SK-N-SH treated with all-trans-retinoic acid at 6 μM for 48 hours (cell line): ENCODE measurements at regions not wholly inside any gene's neighbourhood (a gene's known extent, or its start where the extent isn't known, plus 50 kb on each side); places are given as distances from the start of the nearest gene placed in this dataset.

Source experiments
- ATAC-seq: fragments of 200-7000 bp; cut with Tn5 transposase; 3 replicates; pipeline ENCODE4 v1.9.1; 2020; ENCODE audit warnings: mild to moderate bottlenecking, moderate library complexity
- ARNTL ChIP-seq: fragments of 450-650 bp; formaldehyde crosslinking; IDR thresholded peaks from 2 replicates; pipeline ENCODE4 v1.5.0; 2020; ENCODE audit warnings: low read depth, mild to moderate bottlenecking, moderate library complexity, borderline replicate concordance
- BACH2 ChIP-seq: fragments of 250-450 bp; sonication (Bioruptor Pico); IDR thresholded peaks from 2 replicates; pipeline ENCODE4 v1.9.0; 2021; ENCODE audit warnings: mild to moderate bottlenecking, borderline replicate concordance
- CSDC2 ChIP-seq: fragments of 250-450 bp; sonication (Bioruptor Pico); IDR thresholded peaks from 2 replicates; pipeline ENCODE4 v1.5.0; 2020; ENCODE audit warnings: mild to moderate bottlenecking, moderate library complexity
- ESRRG ChIP-seq: fragments of 250-450 bp; sonication (Bioruptor Pico); IDR thresholded peaks from 2 replicates; pipeline ENCODE4 v1.6.1; 2021; ENCODE audit warnings: mild to moderate bottlenecking
- GLIS3 ChIP-seq: fragments of 250-450 bp; sonication (Bioruptor Pico); IDR thresholded peaks from 2 replicates; pipeline ENCODE4 v1.5.0; 2020; ENCODE audit warnings: mild to moderate bottlenecking, moderate library complexity
- ISL1 ChIP-seq: fragments of 250-450 bp; sonication (Bioruptor Pico); IDR thresholded peaks from 2 replicates; pipeline ENCODE4 v2.1.2; 2022; ENCODE audit warnings: mild to moderate bottlenecking, moderate library complexity
- OSR1 ChIP-seq: fragments of 250-450 bp; sonication (Bioruptor Pico); IDR thresholded peaks from 2 replicates; pipeline ENCODE4 v1.8.0; 2022; ENCODE audit warnings: moderate library complexity, mild to moderate bottlenecking, inconsistent platforms
- PPARA ChIP-seq: fragments of 250-450 bp; sonication (Bioruptor Pico); IDR thresholded peaks from 2 replicates; pipeline ENCODE4 v1.5.0; 2020; ENCODE audit warnings: mild to moderate bottlenecking, borderline replicate concordance
- RARB ChIP-seq: fragments of 250-450 bp; sonication (Bioruptor Pico); IDR thresholded peaks from 2 replicates; pipeline ENCODE4 v1.8.0; 2021; ENCODE audit warnings: mild to moderate bottlenecking, moderate library complexity
- SNAI2 ChIP-seq: fragments of 250-450 bp; sonication (Bioruptor Pico); IDR thresholded peaks from 2 replicates; pipeline ENCODE4 v1.5.0; 2020; ENCODE audit warnings: mild to moderate bottlenecking, moderate library complexity
- TCF4 ChIP-seq: fragments of 250-450 bp; sonication (Bioruptor Pico); IDR thresholded peaks from 2 replicates; pipeline ENCODE4 v1.8.0; 2021; ENCODE audit warnings: mild to moderate bottlenecking, moderate library complexity, borderline replicate concordance
- TOX ChIP-seq: fragments of 250-450 bp; sonication (Bioruptor Pico); IDR thresholded peaks from 2 replicates; pipeline ENCODE4 v1.8.0; 2021; ENCODE audit warnings: mild to moderate bottlenecking, moderate library complexity, borderline replicate concordance
- ZC3H10 ChIP-seq: fragments of 250-450 bp; sonication (Bioruptor Pico); IDR thresholded peaks from 2 replicates; pipeline ENCODE4 v1.5.1; 2021; ENCODE audit warnings: mild to moderate bottlenecking, moderate library complexity
- ZFP3 ChIP-seq: fragments of 250-450 bp; sonication (Bioruptor Pico); IDR thresholded peaks from 2 replicates; pipeline ENCODE4 v1.5.0; 2020; ENCODE audit warnings: mild to moderate bottlenecking, moderate library complexity
- ZNF565 ChIP-seq: fragments of 450-650 bp; formaldehyde crosslinking; conservative IDR thresholded peaks from 2 replicates; pipeline ENCODE4 v1.5.0; 2020; ENCODE audit warnings: low read depth, mild to moderate bottlenecking, moderate library complexity
- ZNF70 ChIP-seq: fragments of 450-650 bp; formaldehyde crosslinking; IDR thresholded peaks from 2 replicates; pipeline ENCODE4 v1.5.0; 2020; ENCODE audit warnings: mild to moderate bottlenecking, moderate library complexity
- ZNF8 ChIP-seq: fragments of 450-650 bp; formaldehyde crosslinking; IDR thresholded peaks from 2 replicates; pipeline ENCODE4 v1.5.0; 2020; ENCODE audit warnings: mild to moderate bottlenecking, moderate library complexity
- TF ChIP-seq, protein P1 (sequence below): fragments of 250-450 bp; sonication (Bioruptor Pico); IDR thresholded peaks from 2 replicates; pipeline ENCODE4 v1.5.1; 2021; ENCODE audit warnings: mild to moderate bottlenecking, moderate library complexity
- TF ChIP-seq, protein P2 (sequence below): fragments of 250-450 bp; sonication (Bioruptor Pico); IDR thresholded peaks from 2 replicates; pipeline ENCODE4 v1.5.0; 2020; ENCODE audit warnings: mild to moderate bottlenecking, moderate library complexity
- TF ChIP-seq, protein P3 (sequence below): fragments of 250-450 bp; sonication (Bioruptor Pico); IDR thresholded peaks from 2 replicates; pipeline ENCODE4 v1.8.0; 2020; ENCODE audit warnings: mild to moderate bottlenecking, moderate library complexity, borderline replicate concordance
- TF ChIP-seq, protein P4 (sequence below): fragments of 250-450 bp; sonication (Bioruptor Pico); IDR thresholded peaks from 2 replicates; pipeline ENCODE4 v1.8.0; 2021; ENCODE audit warnings: low read depth, mild to moderate bottlenecking, moderate library complexity, borderline replicate concordance
- TF ChIP-seq, protein P5 (sequence below): fragments of 250-450 bp; sonication (Bioruptor Pico); IDR thresholded peaks from 2 replicates; pipeline ENCODE4 v1.5.1; 2020; ENCODE audit warnings: low read depth, mild to moderate bottlenecking, moderate library complexity

DNA sequence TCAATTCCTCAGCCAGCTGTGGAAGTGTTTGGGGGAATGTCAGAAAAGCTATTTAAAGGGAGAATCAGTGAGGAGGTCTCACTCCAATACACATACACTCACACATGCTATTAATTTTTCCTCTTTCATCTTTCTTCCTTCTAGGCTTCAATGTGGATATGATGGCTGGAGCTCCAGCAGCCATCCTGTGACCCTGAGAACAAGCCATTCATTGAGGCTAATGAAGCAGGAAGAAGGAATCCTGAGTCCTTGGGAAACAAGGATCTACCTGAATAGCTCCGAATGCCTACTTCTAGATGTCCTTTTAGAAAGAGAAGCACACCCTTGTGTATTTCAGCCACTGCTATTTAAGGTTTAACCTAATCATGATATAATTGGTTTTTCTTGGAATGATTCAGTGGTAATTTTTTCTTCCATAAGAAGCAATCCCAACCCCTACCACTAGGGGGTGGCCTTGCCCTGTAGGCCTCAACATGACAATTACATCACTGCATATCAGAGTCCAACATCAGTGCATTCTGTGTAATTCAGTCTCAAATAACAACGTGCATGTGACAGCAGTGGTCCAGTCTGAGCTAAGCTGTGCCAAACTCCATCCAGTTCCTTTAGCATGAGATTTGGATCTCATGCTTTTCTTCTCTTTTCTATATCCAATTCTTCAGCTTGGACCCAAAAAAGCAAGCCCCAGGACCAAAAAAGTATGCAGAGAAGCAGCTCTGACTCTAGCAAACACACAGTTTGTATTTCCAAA, 85.3 kb upstream of the ANKRD1 start:
- peak; percentile 96 for ATAC-seq
- TF ChIP-seq OSR1 (no peak), SNAI2 (CRISPR knock-in tag) (no peak), TCF4 (CRISPR knock-in tag) (no peak), TOX (CRISPR knock-in tag) (no peak), ESRRG (CRISPR knock-in tag) (no peak), ZC3H10 (CRISPR knock-in tag) (no peak), PPARA (CRISPR knock-in tag) (no peak), ZNF70 (CRISPR knock-in tag) (no peak), ARNTL (CRISPR knock-in tag) (no peak), ZNF8 (CRISPR knock-in tag) (no peak), ZNF565 (CRISPR knock-in tag) (no peak), GLIS3 (no peak), ZFP3 (CRISPR knock-in tag) (no peak), CSDC2 (CRISPR knock-in tag) (no peak)
- TF ChIP-seq, protein P1, sequence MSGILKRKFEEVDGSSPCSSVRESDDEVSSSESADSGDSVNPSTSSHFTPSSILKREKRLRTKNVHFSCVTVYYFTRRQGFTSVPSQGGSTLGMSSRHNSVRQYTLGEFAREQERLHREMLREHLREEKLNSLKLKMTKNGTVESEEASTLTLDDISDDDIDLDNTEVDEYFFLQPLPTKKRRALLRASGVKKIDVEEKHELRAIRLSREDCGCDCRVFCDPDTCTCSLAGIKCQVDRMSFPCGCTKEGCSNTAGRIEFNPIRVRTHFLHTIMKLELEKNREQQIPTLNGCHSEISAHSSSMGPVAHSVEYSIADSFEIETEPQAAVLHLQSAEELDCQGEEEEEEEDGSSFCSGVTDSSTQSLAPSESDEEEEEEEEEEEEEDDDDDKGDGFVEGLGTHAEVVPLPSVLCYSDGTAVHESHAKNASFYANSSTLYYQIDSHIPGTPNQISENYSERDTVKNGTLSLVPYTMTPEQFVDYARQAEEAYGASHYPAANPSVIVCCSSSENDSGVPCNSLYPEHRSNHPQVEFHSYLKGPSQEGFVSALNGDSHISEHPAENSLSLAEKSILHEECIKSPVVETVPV: no peak
- TF ChIP-seq, protein P2, sequence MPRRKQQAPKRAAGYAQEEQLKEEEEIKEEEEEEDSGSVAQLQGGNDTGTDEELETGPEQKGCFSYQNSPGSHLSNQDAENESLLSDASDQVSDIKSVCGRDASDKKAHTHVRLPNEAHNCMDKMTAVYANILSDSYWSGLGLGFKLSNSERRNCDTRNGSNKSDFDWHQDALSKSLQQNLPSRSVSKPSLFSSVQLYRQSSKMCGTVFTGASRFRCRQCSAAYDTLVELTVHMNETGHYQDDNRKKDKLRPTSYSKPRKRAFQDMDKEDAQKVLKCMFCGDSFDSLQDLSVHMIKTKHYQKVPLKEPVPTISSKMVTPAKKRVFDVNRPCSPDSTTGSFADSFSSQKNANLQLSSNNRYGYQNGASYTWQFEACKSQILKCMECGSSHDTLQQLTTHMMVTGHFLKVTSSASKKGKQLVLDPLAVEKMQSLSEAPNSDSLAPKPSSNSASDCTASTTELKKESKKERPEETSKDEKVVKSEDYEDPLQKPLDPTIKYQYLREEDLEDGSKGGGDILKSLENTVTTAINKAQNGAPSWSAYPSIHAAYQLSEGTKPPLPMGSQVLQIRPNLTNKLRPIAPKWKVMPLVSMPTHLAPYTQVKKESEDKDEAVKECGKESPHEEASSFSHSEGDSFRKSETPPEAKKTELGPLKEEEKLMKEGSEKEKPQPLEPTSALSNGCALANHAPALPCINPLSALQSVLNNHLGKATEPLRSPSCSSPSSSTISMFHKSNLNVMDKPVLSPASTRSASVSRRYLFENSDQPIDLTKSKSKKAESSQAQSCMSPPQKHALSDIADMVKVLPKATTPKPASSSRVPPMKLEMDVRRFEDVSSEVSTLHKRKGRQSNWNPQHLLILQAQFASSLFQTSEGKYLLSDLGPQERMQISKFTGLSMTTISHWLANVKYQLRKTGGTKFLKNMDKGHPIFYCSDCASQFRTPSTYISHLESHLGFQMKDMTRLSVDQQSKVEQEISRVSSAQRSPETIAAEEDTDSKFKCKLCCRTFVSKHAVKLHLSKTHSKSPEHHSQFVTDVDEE (CRISPR knock-in tag): no peak
- TF ChIP-seq, protein P3, sequence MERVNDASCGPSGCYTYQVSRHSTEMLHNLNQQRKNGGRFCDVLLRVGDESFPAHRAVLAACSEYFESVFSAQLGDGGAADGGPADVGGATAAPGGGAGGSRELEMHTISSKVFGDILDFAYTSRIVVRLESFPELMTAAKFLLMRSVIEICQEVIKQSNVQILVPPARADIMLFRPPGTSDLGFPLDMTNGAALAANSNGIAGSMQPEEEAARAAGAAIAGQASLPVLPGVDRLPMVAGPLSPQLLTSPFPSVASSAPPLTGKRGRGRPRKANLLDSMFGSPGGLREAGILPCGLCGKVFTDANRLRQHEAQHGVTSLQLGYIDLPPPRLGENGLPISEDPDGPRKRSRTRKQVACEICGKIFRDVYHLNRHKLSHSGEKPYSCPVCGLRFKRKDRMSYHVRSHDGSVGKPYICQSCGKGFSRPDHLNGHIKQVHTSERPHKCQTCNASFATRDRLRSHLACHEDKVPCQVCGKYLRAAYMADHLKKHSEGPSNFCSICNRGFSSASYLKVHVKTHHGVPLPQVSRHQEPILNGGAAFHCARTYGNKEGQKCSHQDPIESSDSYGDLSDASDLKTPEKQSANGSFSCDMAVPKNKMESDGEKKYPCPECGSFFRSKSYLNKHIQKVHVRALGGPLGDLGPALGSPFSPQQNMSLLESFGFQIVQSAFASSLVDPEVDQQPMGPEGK (CRISPR knock-in tag): no peak
- TF ChIP-seq, protein P4, sequence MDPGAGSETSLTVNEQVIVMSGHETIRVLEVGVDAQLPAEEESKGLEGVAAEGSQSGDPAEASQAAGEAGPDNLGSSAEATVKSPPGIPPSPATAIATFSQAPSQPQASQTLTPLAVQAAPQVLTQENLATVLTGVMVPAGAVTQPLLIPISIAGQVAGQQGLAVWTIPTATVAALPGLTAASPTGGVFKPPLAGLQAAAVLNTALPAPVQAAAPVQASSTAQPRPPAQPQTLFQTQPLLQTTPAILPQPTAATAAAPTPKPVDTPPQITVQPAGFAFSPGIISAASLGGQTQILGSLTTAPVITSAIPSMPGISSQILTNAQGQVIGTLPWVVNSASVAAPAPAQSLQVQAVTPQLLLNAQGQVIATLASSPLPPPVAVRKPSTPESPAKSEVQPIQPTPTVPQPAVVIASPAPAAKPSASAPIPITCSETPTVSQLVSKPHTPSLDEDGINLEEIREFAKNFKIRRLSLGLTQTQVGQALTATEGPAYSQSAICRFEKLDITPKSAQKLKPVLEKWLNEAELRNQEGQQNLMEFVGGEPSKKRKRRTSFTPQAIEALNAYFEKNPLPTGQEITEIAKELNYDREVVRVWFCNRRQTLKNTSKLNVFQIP (CRISPR knock-in tag): no peak

DNA sequence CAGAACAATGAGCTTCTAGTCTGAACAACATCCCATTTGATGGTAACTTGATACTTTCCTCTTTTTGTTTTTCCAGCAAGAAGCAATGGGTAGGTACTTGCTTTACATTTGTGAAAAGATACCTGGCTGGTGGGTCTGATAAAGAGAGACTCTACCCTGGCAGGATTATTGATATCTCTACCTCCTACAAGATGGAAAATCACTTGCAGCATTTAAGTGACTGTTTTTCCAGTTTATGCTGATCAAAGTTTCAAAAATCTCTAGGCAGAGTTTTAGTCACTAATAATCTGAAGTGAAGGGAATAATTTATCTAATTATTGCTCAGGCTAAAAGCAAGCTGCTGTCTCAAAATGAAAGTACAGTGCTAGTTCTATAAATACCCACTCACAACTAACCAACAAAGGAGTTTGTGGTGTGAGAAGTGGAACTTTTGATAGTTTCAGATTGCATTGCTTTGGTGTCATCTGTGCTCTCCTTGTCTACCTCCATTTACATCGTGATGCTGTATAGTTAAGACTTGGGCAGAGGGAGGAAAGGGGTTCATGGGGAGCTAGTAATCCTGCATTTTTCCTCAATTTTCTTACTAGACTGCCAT, 86.0 kb upstream of the ANKRD1 start:
- TF ChIP-seq BACH2 (CRISPR knock-in tag): no peak
- TF ChIP-seq ZNF70 (CRISPR knock-in tag): no peak
- no peak for TF ChIP-seq ISL1 (CRISPR knock-in tag)
- no peak for TF ChIP-seq GLIS3
- TF ChIP-seq ZNF8 (CRISPR knock-in tag): no peak
- no peak for TF ChIP-seq RARB
- TF ChIP-seq ZC3H10 (CRISPR knock-in tag): no peak
- TF ChIP-seq, protein P3 (CRISPR knock-in tag): no peak
- no peak for TF ChIP-seq CSDC2 (CRISPR knock-in tag)
- TF ChIP-seq, protein P2 (CRISPR knock-in tag): no peak
- no peak for TF ChIP-seq ESRRG (CRISPR knock-in tag)
- TF ChIP-seq ZNF565 (CRISPR knock-in tag): no peak
- no peak for TF ChIP-seq PPARA (CRISPR knock-in tag)
- TF ChIP-seq, protein P5, sequence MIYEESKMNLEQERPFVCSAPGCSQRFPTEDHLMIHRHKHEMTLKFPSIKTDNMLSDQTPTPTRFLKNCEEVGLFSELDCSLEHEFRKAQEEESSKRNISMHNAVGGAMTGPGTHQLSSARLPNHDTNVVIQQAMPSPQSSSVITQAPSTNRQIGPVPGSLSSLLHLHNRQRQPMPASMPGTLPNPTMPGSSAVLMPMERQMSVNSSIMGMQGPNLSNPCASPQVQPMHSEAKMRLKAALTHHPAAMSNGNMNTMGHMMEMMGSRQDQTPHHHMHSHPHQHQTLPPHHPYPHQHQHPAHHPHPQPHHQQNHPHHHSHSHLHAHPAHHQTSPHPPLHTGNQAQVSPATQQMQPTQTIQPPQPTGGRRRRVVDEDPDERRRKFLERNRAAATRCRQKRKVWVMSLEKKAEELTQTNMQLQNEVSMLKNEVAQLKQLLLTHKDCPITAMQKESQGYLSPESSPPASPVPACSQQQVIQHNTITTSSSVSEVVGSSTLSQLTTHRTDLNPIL (CRISPR knock-in tag): no peak
- peak; percentile 36 for ATAC-seq
